ENCODE measurements at regions not wholly inside any gene's neighbourhood (a gene's known extent, or its start where the extent isn't known, plus 50 kb on each side); places are given as distances from the start of the nearest gene placed in this dataset.

DNA sequence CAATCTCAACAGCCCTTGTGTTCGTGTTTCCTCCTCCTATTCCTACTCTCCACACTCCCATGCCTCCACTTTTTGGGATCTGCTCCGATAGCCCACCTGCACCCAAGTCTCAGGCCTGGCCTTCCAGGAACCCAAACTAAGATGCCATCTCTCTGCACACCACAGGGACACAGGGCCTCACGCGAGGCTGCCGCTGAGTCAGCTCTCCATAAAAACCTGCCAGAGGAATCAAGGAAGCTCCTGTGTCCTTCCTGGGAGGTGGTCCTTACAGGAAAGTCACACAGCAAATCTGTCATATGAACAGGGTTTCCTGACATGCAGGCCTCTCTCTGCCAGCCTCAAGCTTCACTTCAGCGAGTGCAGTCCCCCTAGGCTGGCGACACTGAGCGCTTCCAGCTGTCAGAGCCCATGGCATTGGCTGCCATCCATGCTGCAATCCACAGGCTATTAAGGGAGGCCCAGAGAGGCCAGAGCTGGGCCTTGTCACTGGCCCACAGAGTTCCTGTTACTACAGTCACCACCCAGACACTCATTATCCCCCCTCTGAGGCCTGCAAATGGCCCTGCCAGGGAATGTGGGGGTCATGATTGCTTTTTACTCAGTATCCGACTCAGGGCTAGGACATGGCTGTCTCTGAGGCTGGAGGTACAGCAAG, 151.4 kb downstream of the OAT start:
- CTCF ChIA-PET = interaction anchor here (1.2 to 1.5 kb wide), 2 partner anchors 8 to 16 kb away, joined by 3 to 4 read pairs; no protein-coding TSS in a partner anchor
- POLR2A ChIA-PET = no interaction called here
- TF ChIP-seq, protein P1, sequence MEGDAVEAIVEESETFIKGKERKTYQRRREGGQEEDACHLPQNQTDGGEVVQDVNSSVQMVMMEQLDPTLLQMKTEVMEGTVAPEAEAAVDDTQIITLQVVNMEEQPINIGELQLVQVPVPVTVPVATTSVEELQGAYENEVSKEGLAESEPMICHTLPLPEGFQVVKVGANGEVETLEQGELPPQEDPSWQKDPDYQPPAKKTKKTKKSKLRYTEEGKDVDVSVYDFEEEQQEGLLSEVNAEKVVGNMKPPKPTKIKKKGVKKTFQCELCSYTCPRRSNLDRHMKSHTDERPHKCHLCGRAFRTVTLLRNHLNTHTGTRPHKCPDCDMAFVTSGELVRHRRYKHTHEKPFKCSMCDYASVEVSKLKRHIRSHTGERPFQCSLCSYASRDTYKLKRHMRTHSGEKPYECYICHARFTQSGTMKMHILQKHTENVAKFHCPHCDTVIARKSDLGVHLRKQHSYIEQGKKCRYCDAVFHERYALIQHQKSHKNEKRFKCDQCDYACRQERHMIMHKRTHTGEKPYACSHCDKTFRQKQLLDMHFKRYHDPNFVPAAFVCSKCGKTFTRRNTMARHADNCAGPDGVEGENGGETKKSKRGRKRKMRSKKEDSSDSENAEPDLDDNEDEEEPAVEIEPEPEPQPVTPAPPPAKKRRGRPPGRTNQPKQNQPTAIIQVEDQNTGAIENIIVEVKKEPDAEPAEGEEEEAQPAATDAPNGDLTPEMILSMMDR (IDR thresholded peaks at IDR 0.05; ENCODE audit: control extremely low read depth, extremely low read depth, low read depth, missing control alignments) = no peak
- DNase-seq (ENCODE audit: extremely low spot score) = no peak

GRCh38 chr10:124266468-124267230, 152.1 kb downstream of the OAT start:
- ChIA-PET POLR2A (no interaction called here), CTCF (interaction anchor here (0.6 to 1.5 kb wide), 3 partner anchors 9 to 399 kb away, joined by 3 to 4 read pairs (median 3); no protein-coding TSS in a partner anchor)
- DNase-seq (ENCODE audit: extremely low spot score) = no peak
- TF ChIP-seq, protein P1 (IDR thresholded peaks at IDR 0.05; ENCODE audit: control extremely low read depth, extremely low read depth, low read depth, missing control alignments) = no peak

DNA sequence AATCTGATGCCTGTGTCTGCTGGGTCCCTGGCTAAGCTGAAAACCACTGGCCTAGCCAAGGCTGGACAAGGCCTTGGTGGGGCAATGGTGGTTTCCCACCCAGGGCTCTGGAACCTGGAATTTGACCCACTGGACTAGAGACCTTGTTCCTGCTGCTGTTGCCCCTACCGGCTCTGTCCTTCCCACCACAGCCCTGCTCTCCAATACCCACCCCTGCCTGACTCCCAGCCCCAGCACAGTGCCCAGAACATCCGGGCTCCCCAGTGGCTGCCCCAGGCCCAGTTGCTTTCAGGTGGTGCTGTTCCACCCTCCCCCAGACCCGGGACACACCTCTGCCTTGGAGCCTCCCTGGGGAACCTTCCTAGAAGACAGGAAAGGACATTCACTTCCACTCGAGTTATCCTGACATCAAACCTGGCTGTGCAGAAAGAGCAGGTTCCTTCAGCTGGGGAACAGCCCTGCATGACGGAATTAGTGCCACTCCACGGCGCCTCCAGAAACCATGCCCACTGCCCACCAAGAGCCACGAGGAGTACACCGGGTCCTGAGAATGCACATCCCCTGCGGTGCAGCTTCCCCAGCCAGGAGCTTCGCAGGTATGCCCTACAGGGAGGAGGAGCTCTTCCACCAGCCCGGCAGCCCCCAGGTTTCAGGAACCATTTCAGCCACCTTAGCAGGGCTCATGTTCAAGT, 152.8 kb downstream of the OAT start:
- no peak for DNase-seq (ENCODE audit: extremely low spot score)
- POLR2A ChIA-PET = no interaction called here
- TF ChIP-seq, protein P1 (IDR thresholded peaks at IDR 0.05; ENCODE audit: control extremely low read depth, extremely low read depth, low read depth, missing control alignments) = no peak
- CTCF ChIA-PET = interaction anchor here (1.2 to 1.5 kb wide), 2 partner anchors 10 to 14 kb away, joined by 3 to 4 read pairs; no protein-coding TSS in a partner anchor

- no peak for DNase-seq (ENCODE audit: extremely low spot score)
- ChIA-PET POLR2A (no interaction called here), CTCF (no interaction called here)
- TF ChIP-seq, protein P1 (IDR thresholded peaks at IDR 0.05; ENCODE audit: control extremely low read depth, extremely low read depth, low read depth, missing control alignments) = no peak
These were observed 153.4 kb downstream of the OAT start for GRCh38 chr10:124265391-124265745.

GRCh38 chr10:124264711-124265390, 153.9 kb downstream of the OAT start:
- TF ChIP-seq, protein P1 (IDR thresholded peaks at IDR 0.05; ENCODE audit: control extremely low read depth, extremely low read depth, low read depth, missing control alignments) = no peak
- POLR2A ChIA-PET = no interaction called here
- CTCF ChIA-PET = no interaction called here
- no peak for DNase-seq (ENCODE audit: extremely low spot score)

DNA sequence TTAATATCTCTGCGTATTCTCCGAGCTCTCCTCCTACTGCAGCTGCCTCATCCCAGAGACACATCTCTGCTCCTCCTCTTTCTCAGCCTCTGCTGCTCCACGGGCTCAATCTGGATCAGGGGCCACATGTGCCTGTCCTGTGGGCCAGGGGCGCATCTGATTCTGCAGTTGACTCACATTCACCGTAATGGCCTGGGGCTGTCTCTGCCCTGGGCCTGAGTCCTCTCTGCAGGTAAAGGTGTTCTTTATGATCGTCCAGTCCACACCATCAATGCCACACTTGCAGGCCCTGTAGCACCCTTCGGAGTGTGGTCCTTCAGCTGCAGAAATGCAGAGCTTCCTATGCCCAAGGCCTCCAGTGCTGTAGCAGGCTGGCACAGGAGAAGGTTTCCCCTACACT, 154.5 kb downstream of the OAT start:
- TF ChIP-seq, protein P1 (IDR thresholded peaks at IDR 0.05; ENCODE audit: control extremely low read depth, extremely low read depth, low read depth, missing control alignments) = no peak
- POLR2A ChIA-PET = no interaction called here
- no peak for DNase-seq (ENCODE audit: extremely low spot score)
- CTCF ChIA-PET = no interaction called here

Measured in GM10248 (cell line).